A549 (cell line): ENCODE measurements at regions not wholly inside any gene's neighbourhood (a gene's known extent, or its start where the extent isn't known, plus 50 kb on each side); places are given as distances from the start of the nearest gene placed in this dataset.

ENCODE experiments used
- ATAC-seq, 2 experiments: fragments of 200-7000 bp in 1 of 2; fragments of >200 bp in 1 of 2; cut with Nextera tagmentation in 1 of 2; cut with Tn5 transposase in 1 of 2; 3 replicates each; pipeline versions ENCODE4 v1.8.0 to v1.9.1; 2018 to 2020; ENCODE audit warnings: mild to moderate bottlenecking in 1 of 2, moderate library complexity in 1 of 2
- CTCF ChIA-PET: fragments of 300-600 bp; sonication (Branson Sonifier 250); formaldehyde crosslinking; extraction: SDS; loops from one replicate; lab custom pipeline; 2021; ENCODE audit warnings: antibody characterized with exemption, inconsistent platforms; lab: Yijun Ruan, JAX
- POLR2A ChIA-PET: fragments of 350-600 bp; formaldehyde crosslinking; extraction: SDS; loops from one replicate; lab custom pipeline; 2021; ENCODE audit warnings: antibody characterized with exemption, inconsistent platforms; lab: Yijun Ruan, JAX
- DNase-seq, 2 experiments: peaks; one replicate each; pipeline versions ENCODE4 v3.0.0 to v3.0.0-alpha.2; 2011 to 2016; ENCODE audit warnings: low read depth in 1 of 2, low spot score in 1 of 2
- FAIRE-seq: peaks from 2 replicates; lab custom pipeline; 2011; peaks lifted over from hg19 to GRCh38; lab: Jason Lieb, UNC
- H3K27ac ChIP-seq, 2 experiments: fragments of >200 bp; sonication (Bioruptor Twin); formaldehyde crosslinking; 3 replicates each; pipeline ENCODE4 v1.5.1; 2016 to 2017
- H3K4me1 ChIP-seq: fragments of >200 bp; sonication (Bioruptor Twin); formaldehyde crosslinking; 3 replicates; pipeline ENCODE4 v1.6.1; 2016
- H3K4me2 ChIP-seq: fragments of >200 bp; sonication (Bioruptor Twin); formaldehyde crosslinking; 3 replicates; pipeline ENCODE4 v1.6.1; 2016
- H3K4me3 ChIP-seq: fragments of >200 bp; sonication (Bioruptor Twin); formaldehyde crosslinking; 3 replicates; pipeline ENCODE4 v1.5.1; 2016
- H3K9me3 ChIP-seq: fragments of >200 bp; sonication (Bioruptor Twin); formaldehyde crosslinking; 3 replicates; pipeline ENCODE4 v1.6.1; 2016
- CBX8 ChIP-seq: fragments of 200-600 bp; sonication (generic); IDR thresholded peaks from 2 replicates; pipeline ENCODE4 v1.6.1; 2016
- CEBPB ChIP-seq, 2 experiments: fragments of >200 bp in 1 of 2; sonication (Bioruptor Twin) in 1 of 2; formaldehyde crosslinking in 1 of 2; IDR thresholded peaks; 2 replicates each; pipeline ENCODE4 v1.6.1; 2012 to 2016
- CHD4 ChIP-seq: fragments of 200-600 bp; sonication (generic); IDR thresholded peaks from 2 replicates; pipeline ENCODE4 v1.6.1; 2016; ENCODE audit warnings: antibody characterized with exemption, mild to moderate bottlenecking, borderline replicate concordance
- EHF ChIP-seq: fragments of 250-450 bp; sonication (Bioruptor Pico); IDR thresholded peaks from 2 replicates; pipeline ENCODE4 v1.5.0; 2020; ENCODE audit warnings: mild to moderate bottlenecking
- ESRRA ChIP-seq: fragments of 150-350 bp; IDR thresholded peaks from 2 replicates; pipeline ENCODE4 v1.6.1; 2014; ENCODE audit warnings: mild to moderate bottlenecking, low read length, borderline replicate concordance
- FOSL2 ChIP-seq, 2 experiments: fragments of 450-650 bp in 1 of 2; fragments of >200 bp in 1 of 2; sonication (Bioruptor Twin) in 1 of 2; formaldehyde crosslinking; IDR thresholded peaks; 2 replicates each; pipeline versions ENCODE4 v1.5.0 to v1.6.1; 2016 to 2020; ENCODE audit warnings: mild to moderate bottlenecking in 1 of 2, moderate library complexity in 1 of 2
- FOXS1 ChIP-seq: fragments of 250-450 bp; sonication (Bioruptor Pico); IDR thresholded peaks from 2 replicates; pipeline ENCODE4 v1.5.0; 2020; ENCODE audit warnings: mild to moderate bottlenecking, moderate library complexity
- HEYL ChIP-seq: fragments of 250-450 bp; sonication (Bioruptor Pico); IDR thresholded peaks from 2 replicates; pipeline ENCODE4 v1.8.0; 2021; ENCODE audit warnings: mild to moderate bottlenecking, moderate library complexity
- JUN ChIP-seq, 2 experiments: fragments of >200 bp; sonication (Bioruptor Twin); formaldehyde crosslinking; IDR thresholded peaks; 2 replicates in 1 of 2; 3 replicates in 1 of 2; pipeline ENCODE4 v1.6.1; 2016 to 2017
- KDM1A ChIP-seq: fragments of 200-600 bp; sonication (generic); IDR thresholded peaks from 2 replicates; pipeline ENCODE4 v1.6.1; 2016; ENCODE audit warnings: low read depth, mild to moderate bottlenecking
- KDM5A ChIP-seq: fragments of 200-600 bp; sonication (generic); IDR thresholded peaks from 2 replicates; pipeline ENCODE4 v1.6.1; 2016; ENCODE audit warnings: antibody characterized with exemption, mild to moderate bottlenecking
- MYC ChIP-seq: IDR thresholded peaks from 2 replicates; pipeline ENCODE4 v1.6.1; 2012; ENCODE audit warnings: mild to moderate bottlenecking, inconsistent platforms, low read length, improper control_type of control experiment, borderline replicate concordance
- NPAS2 ChIP-seq: fragments of 250-450 bp; sonication (Bioruptor Pico); IDR thresholded peaks from 2 replicates; pipeline ENCODE4 v1.8.0; 2022; ENCODE audit warnings: mild to moderate bottlenecking, moderate library complexity, borderline replicate concordance
- NR3C1 ChIP-seq: fragments of >200 bp; sonication (Bioruptor Twin); formaldehyde crosslinking; IDR thresholded peaks from 3 replicates; pipeline ENCODE4 v1.6.1; 2017
- PBX3 ChIP-seq: IDR thresholded peaks from 2 replicates; pipeline ENCODE4 v1.6.1; 2012
- PHF8 ChIP-seq: fragments of 200-600 bp; sonication (generic); IDR thresholded peaks from 2 replicates; pipeline ENCODE4 v1.6.1; 2016; ENCODE audit warnings: low read depth, mild to moderate bottlenecking, antibody characterized with exemption, moderate library complexity, borderline replicate concordance
- POLR2A ChIP-seq: IDR thresholded peaks from 2 replicates; pipeline ENCODE4 v1.6.1; 2012; ENCODE audit warnings: mild to moderate bottlenecking, low read length
- RFX5 ChIP-seq: fragments of 450-650 bp; IDR thresholded peaks from 2 replicates; pipeline ENCODE4 v1.7.1; 2014; ENCODE audit warnings: antibody characterized with exemption, mild to moderate bottlenecking, moderate library complexity
- TP53 ChIP-seq: fragments of 250-450 bp; sonication (Bioruptor Pico); IDR thresholded peaks from 2 replicates; pipeline ENCODE4 v1.5.0; 2021; ENCODE audit warnings: mild to moderate bottlenecking, moderate library complexity
- USF2 ChIP-seq: fragments of 450-650 bp; IDR thresholded peaks from 2 replicates; pipeline ENCODE4 v1.6.1; 2014; ENCODE audit warnings: antibody characterized with exemption
- WGBS: methylation state at CpG from one replicate; pipeline ENCODE4 v1.1.6; 2017; ENCODE audit errors: missing lambda C conversion rate; 5-methylcytosine and 5-hydroxymethylcytosine counted together
- TF ChIP-seq, protein P1 (sequence below): IDR thresholded peaks from 2 replicates; pipeline ENCODE4 v1.6.1; 2012; ENCODE audit warnings: low read depth, borderline replicate concordance
- TF ChIP-seq, protein P2 (sequence below): fragments of 150-350 bp; IDR thresholded peaks from 2 replicates; pipeline ENCODE4 v1.6.1; 2014; ENCODE audit warnings: low read depth, mild to moderate bottlenecking, low read length

DNA sequence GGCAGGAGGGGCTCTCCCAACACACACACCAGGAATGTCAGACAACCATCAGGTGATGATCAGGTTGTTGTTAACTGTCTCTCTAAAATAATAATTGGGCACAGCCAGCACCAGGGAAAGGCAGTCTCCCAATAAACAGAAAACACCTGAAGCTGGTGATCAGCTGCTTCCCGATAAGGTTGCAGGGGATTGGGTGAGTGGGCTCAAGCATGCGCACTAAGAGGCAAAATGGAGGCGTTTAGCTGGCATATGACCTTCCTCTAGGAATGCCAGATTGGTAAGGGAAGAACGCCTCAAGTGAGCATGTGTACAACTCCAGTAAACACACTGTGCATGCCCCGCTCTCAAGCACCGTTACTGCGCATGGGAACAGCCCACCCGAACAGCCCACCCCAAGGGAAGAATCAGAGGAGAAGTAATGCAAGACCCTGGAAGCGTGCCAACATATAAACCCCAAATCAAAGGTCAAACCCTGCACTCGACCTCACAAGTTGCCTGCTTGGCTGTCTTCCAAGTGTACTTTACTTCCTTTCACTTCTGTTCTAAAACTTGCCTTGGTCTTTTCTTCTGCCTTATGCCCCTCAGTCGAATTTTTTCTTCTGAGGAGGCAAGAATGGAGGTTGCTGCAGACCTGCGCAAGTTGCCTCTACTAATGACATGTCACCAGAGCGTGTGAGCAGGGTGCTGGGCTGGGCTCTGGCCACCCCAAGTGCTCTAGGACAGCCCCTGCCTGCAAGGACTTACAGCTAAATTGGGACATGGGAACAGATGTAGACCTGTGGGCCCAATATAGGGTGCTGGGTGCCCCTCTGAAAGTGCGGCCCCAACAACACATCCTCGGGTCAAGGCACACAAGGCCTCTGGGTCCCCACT, 200.8 kb downstream of the RHOU start:
- Histone ChIP-seq H3K4me1 (peaks cover 18% of the 10 kb centered on the region), H3K27ac (no peak overlapping the region), H3K9me3 (no peaks in the 10 kb centered on the region), H3K4me2 (peak overlapping the region; percentile 43), H3K4me3 (no peak overlapping the region)
- FAIRE-seq = no peak
- POLR2A ChIA-PET = no interaction called here
- DNase-seq = no peak
- 66% methylated on average over 15 of the region's 15 CpGs for WGBS
- ATAC-seq = no peak
- TF ChIP-seq KDM5A (no peak), FOXS1 (CRISPR knock-in tag) (no peak), NPAS2 (no peak), FOSL2 (IDR thresholded peaks at IDR 0.05) (no peak), FOSL2 (CRISPR knock-in tag; IDR thresholded peaks at IDR 0.05) (no peak), PHF8 (no peak), USF2 (no peak), HEYL (CRISPR knock-in tag) (no peak), POLR2A (no peak), EHF (no peak), NR3C1 (no peak), MYC (no peak), ESRRA (no peak)
- TF ChIP-seq, protein P1, sequence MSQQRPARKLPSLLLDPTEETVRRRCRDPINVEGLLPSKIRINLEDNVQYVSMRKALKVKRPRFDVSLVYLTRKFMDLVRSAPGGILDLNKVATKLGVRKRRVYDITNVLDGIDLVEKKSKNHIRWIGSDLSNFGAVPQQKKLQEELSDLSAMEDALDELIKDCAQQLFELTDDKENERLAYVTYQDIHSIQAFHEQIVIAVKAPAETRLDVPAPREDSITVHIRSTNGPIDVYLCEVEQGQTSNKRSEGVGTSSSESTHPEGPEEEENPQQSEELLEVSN = no peak
- TF ChIP-seq, protein P2, sequence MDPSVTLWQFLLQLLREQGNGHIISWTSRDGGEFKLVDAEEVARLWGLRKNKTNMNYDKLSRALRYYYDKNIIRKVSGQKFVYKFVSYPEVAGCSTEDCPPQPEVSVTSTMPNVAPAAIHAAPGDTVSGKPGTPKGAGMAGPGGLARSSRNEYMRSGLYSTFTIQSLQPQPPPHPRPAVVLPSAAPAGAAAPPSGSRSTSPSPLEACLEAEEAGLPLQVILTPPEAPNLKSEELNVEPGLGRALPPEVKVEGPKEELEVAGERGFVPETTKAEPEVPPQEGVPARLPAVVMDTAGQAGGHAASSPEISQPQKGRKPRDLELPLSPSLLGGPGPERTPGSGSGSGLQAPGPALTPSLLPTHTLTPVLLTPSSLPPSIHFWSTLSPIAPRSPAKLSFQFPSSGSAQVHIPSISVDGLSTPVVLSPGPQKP = no peak
- CTCF ChIA-PET = interaction anchor here (1.4 kb wide), 1 partner anchor 16 kb away, joined by 3 read pairs; no protein-coding TSS in a partner anchor

DNA sequence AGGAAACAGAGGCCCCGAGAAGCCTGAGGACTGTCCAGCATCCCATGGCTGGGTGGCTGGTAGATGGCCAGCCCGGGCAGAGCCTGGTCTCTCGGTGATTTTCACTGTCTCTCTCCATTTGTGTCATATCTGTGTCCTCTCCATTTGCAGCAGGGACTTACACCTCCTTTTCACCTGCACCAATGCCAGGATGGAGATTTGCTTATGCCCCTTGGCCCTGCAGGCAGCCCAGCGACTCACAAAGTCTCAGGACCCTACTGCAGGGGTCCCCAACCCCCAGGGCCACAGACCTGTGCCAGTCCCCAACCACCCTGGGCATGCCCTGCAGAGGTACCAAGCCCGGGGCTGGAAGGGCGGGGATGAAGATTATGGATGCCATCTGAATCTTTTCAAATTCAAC, 201.6 kb downstream of the RHOU start:
- CTCF ChIA-PET = interaction anchor here (1.4 kb wide), 1 partner anchor 16 kb away, joined by 3 read pairs; no protein-coding TSS in a partner anchor
- 84% methylated on average over 6 of the region's 6 CpGs for WGBS

More for the DNA sequence above, 201.6 kb downstream of the RHOU start:
- no peak for TF ChIP-seq KDM1A
- TF ChIP-seq TP53 (CRISPR knock-in tag) = no peak
- TF ChIP-seq PBX3 = no peak
- no peak for TF ChIP-seq FOSL2 (IDR thresholded peaks at IDR 0.05)
- no peak for TF ChIP-seq FOSL2 (CRISPR knock-in tag; IDR thresholded peaks at IDR 0.05)
- TF ChIP-seq RFX5 = no peak
- TF ChIP-seq EHF = no peak
- TF ChIP-seq CEBPB (IDR thresholded peaks at IDR 0.05) = no peak
- no peak for TF ChIP-seq HEYL (CRISPR knock-in tag)
- TF ChIP-seq KDM5A = no peak
- TF ChIP-seq JUN (IDR thresholded peaks at IDR 0.05) = no peak
- TF ChIP-seq CBX8 = no peak
- TF ChIP-seq CHD4 = no peak
- TF ChIP-seq NPAS2 = no peak
- TF ChIP-seq, all 56 proteins: peak for 0
- FAIRE-seq = no peak
- Histone ChIP-seq H3K27ac (no peak overlapping the region), H3K4me2 (no peak overlapping the region), H3K9me3 (no peaks in the 10 kb centered on the region), H3K4me1 (peaks cover 18% of the 10 kb centered on the region), H3K4me3 (no peak overlapping the region)
- POLR2A ChIA-PET = no interaction called here
- no peak for ATAC-seq
- no peak for DNase-seq
